ENCODE measurements at regions not wholly inside any gene's neighbourhood (a gene's known extent, or its start where the extent isn't known, plus 50 kb on each side); places are given as distances from the start of the nearest gene placed in this dataset.

DNA sequence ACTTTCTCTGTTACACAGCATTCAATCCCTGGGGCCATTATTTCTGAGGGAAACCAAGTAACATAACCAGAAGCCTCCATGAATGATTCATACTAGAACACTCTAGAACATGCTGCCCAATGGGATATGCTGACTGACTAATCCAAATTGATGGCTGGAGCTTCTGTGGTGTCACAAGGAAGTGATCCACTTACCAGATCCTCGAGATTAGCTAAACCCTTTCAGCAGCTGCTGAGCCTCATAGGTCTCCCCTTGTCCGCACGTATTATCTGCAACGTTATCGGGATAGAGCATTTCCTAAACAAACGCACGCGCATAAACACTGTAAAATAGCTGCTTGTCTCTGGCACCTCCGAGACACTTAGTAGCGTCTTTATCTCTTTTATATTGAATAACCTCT, 61.2 kb upstream of the PROK2 start:
- H3K4me2 ChIP-seq = no peak overlapping the region
- no peak for FAIRE-seq
- no peak for DNase-seq (ENCODE audit: low read depth in 1 of 2, low spot score in 1 of 2)
- POLR2A ChIA-PET = no interaction called here
- CTCF ChIA-PET = no interaction called here
- H3K9me3 ChIP-seq = peaks cover 9% of the 10 kb centered on the region; the same call in 2 of the 3 replicates
- 65% methylated on average over 10 of the region's 10 CpGs for WGBS (ENCODE audit: missing lambda C conversion rate)
- no peak for TF ChIP-seq RARB (CRISPR knock-in tag; IDR thresholded peaks at IDR 0.05)
- TF ChIP-seq CHD2 (IDR thresholded peaks at IDR 0.05; ENCODE audit: low read length, partially characterized antibody) = no peak
- TF ChIP-seq CBX2 (IDR thresholded peaks at IDR 0.05; ENCODE audit: borderline replicate concordance, low read depth) = no peak
- TF ChIP-seq TFCP2L1 (CRISPR knock-in tag; IDR thresholded peaks at IDR 0.05) = no peak
- TF ChIP-seq ZFP36 (IDR thresholded peaks at IDR 0.05; ENCODE audit: borderline replicate concordance, partially characterized antibody) = no peak
- TF ChIP-seq, protein P1, sequence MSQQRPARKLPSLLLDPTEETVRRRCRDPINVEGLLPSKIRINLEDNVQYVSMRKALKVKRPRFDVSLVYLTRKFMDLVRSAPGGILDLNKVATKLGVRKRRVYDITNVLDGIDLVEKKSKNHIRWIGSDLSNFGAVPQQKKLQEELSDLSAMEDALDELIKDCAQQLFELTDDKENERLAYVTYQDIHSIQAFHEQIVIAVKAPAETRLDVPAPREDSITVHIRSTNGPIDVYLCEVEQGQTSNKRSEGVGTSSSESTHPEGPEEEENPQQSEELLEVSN (IDR thresholded peaks at IDR 0.05; ENCODE audit: borderline replicate concordance, low read depth) = no peak
- TF ChIP-seq FOSB (CRISPR knock-in tag; IDR thresholded peaks at IDR 0.05) = no peak
- TF ChIP-seq SREBF2 (IDR thresholded peaks at IDR 0.05) = no peak
- TF ChIP-seq, protein P2, sequence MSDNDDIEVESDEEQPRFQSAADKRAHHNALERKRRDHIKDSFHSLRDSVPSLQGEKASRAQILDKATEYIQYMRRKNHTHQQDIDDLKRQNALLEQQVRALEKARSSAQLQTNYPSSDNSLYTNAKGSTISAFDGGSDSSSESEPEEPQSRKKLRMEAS (IDR thresholded peaks at IDR 0.05) = no peak
- TF ChIP-seq FOXS1 (CRISPR knock-in tag; IDR thresholded peaks at IDR 0.05) = no peak
- TF ChIP-seq, protein P3, sequence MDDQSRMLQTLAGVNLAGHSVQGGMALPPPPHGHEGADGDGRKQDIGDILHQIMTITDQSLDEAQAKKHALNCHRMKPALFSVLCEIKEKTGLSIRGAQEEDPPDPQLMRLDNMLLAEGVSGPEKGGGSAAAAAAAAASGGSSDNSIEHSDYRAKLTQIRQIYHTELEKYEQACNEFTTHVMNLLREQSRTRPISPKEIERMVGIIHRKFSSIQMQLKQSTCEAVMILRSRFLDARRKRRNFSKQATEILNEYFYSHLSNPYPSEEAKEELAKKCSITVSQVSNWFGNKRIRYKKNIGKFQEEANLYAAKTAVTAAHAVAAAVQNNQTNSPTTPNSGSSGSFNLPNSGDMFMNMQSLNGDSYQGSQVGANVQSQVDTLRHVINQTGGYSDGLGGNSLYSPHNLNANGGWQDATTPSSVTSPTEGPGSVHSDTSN (IDR thresholded peaks at IDR 0.05) = no peak
- TF ChIP-seq, protein P4, sequence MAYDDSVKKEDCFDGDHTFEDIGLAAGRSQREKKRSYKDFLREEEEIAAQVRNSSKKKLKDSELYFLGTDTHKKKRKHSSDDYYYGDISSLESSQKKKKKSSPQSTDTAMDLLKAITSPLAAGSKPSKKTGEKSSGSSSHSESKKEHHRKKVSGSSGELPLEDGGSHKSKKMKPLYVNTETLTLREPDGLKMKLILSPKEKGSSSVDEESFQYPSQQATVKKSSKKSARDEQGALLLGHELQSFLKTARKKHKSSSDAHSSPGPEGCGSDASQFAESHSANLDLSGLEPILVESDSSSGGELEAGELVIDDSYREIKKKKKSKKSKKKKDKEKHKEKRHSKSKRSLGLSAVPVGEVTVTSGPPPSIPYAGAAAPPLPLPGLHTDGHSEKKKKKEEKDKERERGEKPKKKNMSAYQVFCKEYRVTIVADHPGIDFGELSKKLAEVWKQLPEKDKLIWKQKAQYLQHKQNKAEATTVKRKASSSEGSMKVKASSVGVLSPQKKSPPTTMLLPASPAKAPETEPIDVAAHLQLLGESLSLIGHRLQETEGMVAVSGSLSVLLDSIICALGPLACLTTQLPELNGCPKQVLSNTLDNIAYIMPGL (CRISPR knock-in tag; IDR thresholded peaks at IDR 0.05; ENCODE audit: borderline replicate concordance) = no peak
- TF ChIP-seq, protein P5, sequence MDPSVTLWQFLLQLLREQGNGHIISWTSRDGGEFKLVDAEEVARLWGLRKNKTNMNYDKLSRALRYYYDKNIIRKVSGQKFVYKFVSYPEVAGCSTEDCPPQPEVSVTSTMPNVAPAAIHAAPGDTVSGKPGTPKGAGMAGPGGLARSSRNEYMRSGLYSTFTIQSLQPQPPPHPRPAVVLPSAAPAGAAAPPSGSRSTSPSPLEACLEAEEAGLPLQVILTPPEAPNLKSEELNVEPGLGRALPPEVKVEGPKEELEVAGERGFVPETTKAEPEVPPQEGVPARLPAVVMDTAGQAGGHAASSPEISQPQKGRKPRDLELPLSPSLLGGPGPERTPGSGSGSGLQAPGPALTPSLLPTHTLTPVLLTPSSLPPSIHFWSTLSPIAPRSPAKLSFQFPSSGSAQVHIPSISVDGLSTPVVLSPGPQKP (IDR thresholded peaks at IDR 0.05; ENCODE audit: low read depth, low read length) = no peak
- no peak for TF ChIP-seq NPAS2 (CRISPR knock-in tag; IDR thresholded peaks at IDR 0.05; ENCODE audit: borderline replicate concordance)
- no peak for TF ChIP-seq POLR2A (IDR thresholded peaks at IDR 0.05; ENCODE audit: low read length)
- TF ChIP-seq KDM5A (IDR thresholded peaks at IDR 0.05) = no peak
- TF ChIP-seq PHF8 (IDR thresholded peaks at IDR 0.05; ENCODE audit: borderline replicate concordance, low read depth) = no peak
- no peak for ATAC-seq
- H3K27ac ChIP-seq = no peak overlapping the region
- H3K4me1 ChIP-seq = no peaks in the 10 kb centered on the region
- no peak overlapping the region for H3K4me3 ChIP-seq

DNA sequence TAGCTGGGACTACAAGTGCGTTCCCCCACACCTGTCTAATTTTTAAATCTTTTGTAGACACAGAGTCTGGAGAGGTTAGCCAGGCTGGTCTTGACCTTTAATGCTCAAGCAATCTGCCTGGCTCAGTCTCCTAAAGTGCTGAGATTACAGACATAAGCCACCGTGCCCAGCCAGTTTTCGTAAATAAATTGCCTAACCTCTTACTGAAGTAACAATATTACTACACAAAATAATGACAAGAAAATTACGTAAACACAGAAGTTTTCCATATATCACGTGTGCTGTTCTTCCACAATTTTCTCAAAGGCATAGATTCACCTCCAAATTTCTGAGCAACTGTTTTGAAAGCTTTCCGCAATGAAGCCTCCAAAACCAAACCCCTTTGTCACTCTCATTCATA, 58.1 kb upstream of the PROK2 start:
- TF ChIP-seq TP53 (CRISPR knock-in tag; IDR thresholded peaks at IDR 0.05) = no peak
- no peak for TF ChIP-seq BHLHE40 (IDR thresholded peaks at IDR 0.05; ENCODE audit: low read depth, low read length)
- TF ChIP-seq RCOR1 (IDR thresholded peaks at IDR 0.05; ENCODE audit: low read depth, low read length) = no peak
- TF ChIP-seq, protein P5 (IDR thresholded peaks at IDR 0.05; ENCODE audit: low read depth, low read length) = no peak
- TF ChIP-seq CBX8 (IDR thresholded peaks at IDR 0.05) = no peak
- TF ChIP-seq TFCP2L1 (CRISPR knock-in tag; IDR thresholded peaks at IDR 0.05) = no peak
- ATAC-seq = no peak
- no peak overlapping the region for H3K27ac ChIP-seq
- ChIA-PET CTCF (interaction anchor here (0.6 kb wide), 1 partner anchor 1257 kb away, joined by 4 read pairs; no protein-coding TSS in a partner anchor), POLR2A (no interaction called here)
- no peak for DNase-seq (ENCODE audit: low read depth in 1 of 2, low spot score in 1 of 2)
- H3K4me1 ChIP-seq = no peaks in the 10 kb centered on the region
- WGBS (ENCODE audit: missing lambda C conversion rate) = 66% methylated on average over 6 of the region's 6 CpGs
- H3K9me3 ChIP-seq = no peaks in the 10 kb centered on the region
- H3K4me3 ChIP-seq = no peak overlapping the region
- FAIRE-seq = no peak
- no peak overlapping the region for H3K4me2 ChIP-seq
